Keratinocyte (primary cell): ENCODE measurements at regions not wholly inside any gene's neighbourhood (a gene's known extent, or its start where the extent isn't known, plus 50 kb on each side); places are given as distances from the start of the nearest gene placed in this dataset.

ENCODE experiments used
- DNase-seq: peaks from one replicate; pipeline ENCODE4 v3.0.0-alpha.2; 2011; ENCODE audit warnings: low read depth, missing footprints, low spot score
- FAIRE-seq: peaks from 2 replicates; lab custom pipeline; 2011; peaks lifted over from hg19 to GRCh38; lab: Jason Lieb, UNC
- H2AFZ ChIP-seq: 2 replicates; pipeline ENCODE4 v1.6.0; 2012; ENCODE audit warnings: low read length, control low read depth, inconsistent platforms; ENCODE audit not compliant: control insufficient read depth
- H3K27ac ChIP-seq: 2 replicates; pipeline ENCODE4 v1.5.1; 2011; ENCODE audit warnings: low read length; ENCODE audit not compliant: control insufficient read depth, insufficient read depth
- H3K27me3 ChIP-seq: 3 replicates; pipeline ENCODE4 v1.6.0; 2011; ENCODE audit warnings: low read length; ENCODE audit not compliant: control insufficient read depth, insufficient read depth; ENCODE audit errors: extremely low read depth
- H3K36me3 ChIP-seq, 2 experiments: 2 replicates in 1 of 2; 3 replicates in 1 of 2; pipeline ENCODE4 v1.5.1; 2011; ENCODE audit warnings: low read length in 2 of 2, mild to moderate bottlenecking in 1 of 2; ENCODE audit not compliant: control insufficient read depth in 2 of 2, insufficient read depth in 2 of 2; ENCODE audit errors: extremely low read depth in 1 of 2
- H3K4me1 ChIP-seq: 3 replicates; pipeline ENCODE4 v1.5.1; 2011; ENCODE audit warnings: low read length; ENCODE audit not compliant: control insufficient read depth, insufficient read depth; ENCODE audit errors: extremely low read depth
- H3K4me2 ChIP-seq: 3 replicates; pipeline ENCODE4 v1.6.0; 2011; ENCODE audit warnings: low read depth, low read length; ENCODE audit not compliant: control insufficient read depth, insufficient read depth; ENCODE audit errors: extremely low read depth
- H3K4me3 ChIP-seq, 3 experiments: fragments of 200-600 bp in 1 of 3; sonication (generic) in 1 of 3; 2 replicates in 2 of 3; 3 replicates in 1 of 3; pipeline ENCODE4 v1.5.1; 2011 to 2016; ENCODE audit warnings: low read length in 3 of 3, mild to moderate bottlenecking in 3 of 3, control low read depth in 2 of 3, inconsistent platforms in 1 of 3, low read depth in 1 of 3, mixed read lengths in 1 of 3, mixed run types in 1 of 3, moderate library complexity in 1 of 3; ENCODE audit not compliant: control insufficient read depth in 2 of 3, insufficient read depth in 2 of 3; ENCODE audit errors: extremely low read depth in 1 of 3
- H3K79me2 ChIP-seq: 2 replicates; pipeline ENCODE4 v1.6.0; 2012; ENCODE audit warnings: low read length; ENCODE audit not compliant: control insufficient read depth, insufficient read depth
- H3K9ac ChIP-seq: 3 replicates; pipeline ENCODE4 v1.6.0; 2011; ENCODE audit warnings: low read length; ENCODE audit not compliant: control insufficient read depth, insufficient read depth; ENCODE audit errors: extremely low read depth
- H3K9me1 ChIP-seq: 3 replicates; pipeline ENCODE4 v1.6.0; 2011; ENCODE audit warnings: low read length; ENCODE audit not compliant: control insufficient read depth, insufficient read depth; ENCODE audit errors: extremely low read depth
- H3K9me3 ChIP-seq: 2 replicates; pipeline ENCODE4 v1.5.1; 2012; ENCODE audit warnings: low read depth, low read length; ENCODE audit not compliant: control insufficient read depth
- H4K20me1 ChIP-seq: 3 replicates; pipeline ENCODE4 v1.6.0; 2011; ENCODE audit warnings: low read length; ENCODE audit not compliant: control insufficient read depth, insufficient read depth; ENCODE audit errors: extremely low read depth
- CTCF ChIP-seq, 3 experiments: IDR thresholded peaks in 1 of 3; conservative IDR thresholded peaks in 1 of 3; optimal IDR thresholded peaks in 1 of 3; 2 replicates in 2 of 3; 3 replicates in 1 of 3; pipeline versions ENCODE3 to v1.5.1; 2011; ENCODE audit warnings: low read length in 3 of 3, mild to moderate bottlenecking in 3 of 3, moderate library complexity in 2 of 3, control low read depth in 1 of 3, inconsistent platforms in 1 of 3; ENCODE audit not compliant: insufficient read depth in 2 of 3; ENCODE audit errors: extremely low read depth in 1 of 3
- EZH2 ChIP-seq: IDR thresholded peaks from one replicate; pipeline ENCODE4 v1.6.1; 2012; ENCODE audit warnings: inconsistent platforms, mild to moderate bottlenecking, low read length, moderate library complexity
- dilution Hi-C: fragments of 300-500 bp; cut with MboI; formaldehyde crosslinking; loops from one replicate; pipeline ENCODE4 v1.7.0; 2020; ENCODE audit warnings: low sequenced_read_pairs; ENCODE audit not compliant: extremely low pct_ligation_motif_present

DNA sequence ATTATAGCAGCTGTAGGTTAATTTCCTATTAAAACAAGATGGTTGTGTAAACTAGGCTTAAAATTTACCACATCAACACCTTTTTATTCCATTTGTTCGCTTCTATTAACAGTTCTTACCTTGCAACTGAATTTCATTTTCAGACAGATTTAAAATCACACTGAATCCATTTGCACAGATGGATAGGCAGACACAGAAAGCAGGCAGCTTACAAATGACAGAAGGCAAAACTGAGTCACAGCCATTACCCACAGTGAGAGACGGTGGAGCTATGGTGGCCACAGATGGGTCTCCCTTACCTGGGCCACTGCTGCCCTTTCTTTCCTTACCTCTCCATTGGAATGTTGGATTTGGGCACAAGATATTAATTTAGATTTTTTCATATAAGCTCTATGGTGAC, 1567.8 kb upstream of the SLC10A2 start:
- TF ChIP-seq CTCF (optimal IDR thresholded peaks at IDR 0.05 in 1 of 3, IDR thresholded peaks at IDR 0.05 in 1 of 3, conservative IDR thresholded peaks at IDR 0.05 in 1 of 3; ENCODE audit: extremely low read depth in 1 of 3, insufficient read depth in 2 of 3, low read length in 3 of 3) (no peak), EZH2 (no peak)
- FAIRE-seq, result no peak

GRCh38 chr13:104632736-104633135, 1566.5 kb upstream of the SLC10A2 start:
- no peak for DNase-seq
- Histone ChIP-seq H3K27ac (no peak overlapping the region), H3K9ac (no peak overlapping the region), H3K4me2 (no peak overlapping the region), H3K36me3 (no peaks in the 10 kb centered on the region), H3K79me2 (no peaks in the 10 kb centered on the region), H3K4me3 (no peak overlapping the region), H4K20me1 (no peaks in the 10 kb centered on the region), H3K9me3 (no peaks in the 10 kb centered on the region), H3K4me1 (no peaks in the 10 kb centered on the region), H3K9me1 (no peaks in the 10 kb centered on the region), H3K27me3 (no peaks in the 10 kb centered on the region), H2AFZ (no peak overlapping the region)
- dilution Hi-C loops, result no loop called here
- FAIRE-seq, result no peak
- no peak for TF ChIP-seq CTCF (optimal IDR thresholded peaks at IDR 0.05 in 1 of 3, IDR thresholded peaks at IDR 0.05 in 1 of 3, conservative IDR thresholded peaks at IDR 0.05 in 1 of 3; ENCODE audit: extremely low read depth in 1 of 3, insufficient read depth in 2 of 3, low read length in 3 of 3)
- TF ChIP-seq EZH2, result no peak

More for the DNA sequence above, 1567.8 kb upstream of the SLC10A2 start:
- H3K4me3 ChIP-seq, result no peak overlapping the region
- no peak for DNase-seq
- no peak overlapping the region for H3K4me2 ChIP-seq
- no peaks in the 10 kb centered on the region for H3K79me2 ChIP-seq
- H3K9me3 ChIP-seq, result no peaks in the 10 kb centered on the region
- H3K36me3 ChIP-seq, result no peaks in the 10 kb centered on the region
- dilution Hi-C loops, result no loop called here
- no peaks in the 10 kb centered on the region for H4K20me1 ChIP-seq
- H2AFZ ChIP-seq, result no peak overlapping the region
- H3K4me1 ChIP-seq, result no peaks in the 10 kb centered on the region
- H3K27ac ChIP-seq, result no peak overlapping the region
- H3K9ac ChIP-seq, result no peak overlapping the region
- no peaks in the 10 kb centered on the region for H3K27me3 ChIP-seq
- H3K9me1 ChIP-seq, result no peaks in the 10 kb centered on the region
